GM19467 (cell line): ENCODE measurements at regions not wholly inside any gene's neighbourhood (a gene's known extent, or its start where the extent isn't known, plus 50 kb on each side); places are given as distances from the start of the nearest gene placed in this dataset.
"Not testable (repeated sequence)": the region's sequence is repeated elsewhere in the genome, so short reads cannot be mapped to it uniquely, and the experiment has no call there.

Source experiments
- ATAC-seq: cut with Tn5 transposase; IDR thresholded peaks from one replicate; pipeline ENCODE4 v1.9.1; 2021; ENCODE audit warnings: mild to moderate bottlenecking, moderate library complexity; ENCODE audit not compliant: unreplicated experiment

DNA sequence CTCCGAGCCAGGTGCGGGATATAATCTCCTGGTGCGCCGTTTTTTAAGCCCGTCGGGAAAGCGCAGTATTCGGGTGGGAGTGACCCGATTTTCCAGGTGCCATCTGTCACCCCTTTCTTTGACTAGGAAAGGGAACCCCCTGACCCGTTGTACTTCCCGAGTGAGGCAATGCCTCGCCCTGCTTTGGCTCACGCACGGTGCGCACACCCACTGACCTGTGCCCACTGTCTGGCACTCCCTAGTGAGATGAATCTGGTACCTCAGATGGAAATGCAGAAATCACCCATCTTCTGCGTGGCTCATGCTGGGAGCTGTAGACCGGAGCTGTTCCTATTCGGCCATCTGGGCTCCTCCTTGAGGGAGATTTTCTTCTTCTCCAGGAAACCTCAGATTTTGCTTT lies 1135.1 kb upstream of the DIAPH2 start:
- ATAC-seq, result not testable (repeated sequence)

- no peak for ATAC-seq
Observed at GRCh38 chrX:95585321-95585720, 1099.3 kb upstream of the DIAPH2 start.

- no peak for ATAC-seq
Observed at GRCh38 chrX:95612350-95612749, 1072.3 kb upstream of the DIAPH2 start.

DNA sequence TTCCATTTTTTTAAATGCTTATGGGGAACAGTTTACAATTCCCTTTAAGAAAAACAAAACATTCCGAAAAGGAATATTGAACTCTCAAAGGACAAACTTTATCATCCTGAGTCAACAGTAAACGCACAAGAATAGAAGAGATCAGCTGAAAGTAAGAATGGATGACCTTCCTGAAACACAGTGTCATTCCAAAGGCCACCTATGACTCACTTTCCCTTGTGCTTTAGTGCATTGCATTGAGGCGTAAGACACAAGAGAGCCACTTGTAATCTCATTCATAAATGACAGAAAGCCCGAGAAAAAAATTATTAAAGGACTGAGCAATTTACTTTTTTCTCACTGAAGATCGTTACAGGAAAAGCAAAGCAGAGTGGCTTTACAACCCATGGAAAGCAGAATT lies 1062.4 kb upstream of the DIAPH2 start:
- no peak for ATAC-seq

GRCh38 chrX:95626748-95627147 lies 1057.9 kb upstream of the DIAPH2 start:
- ATAC-seq, result no peak

- ATAC-seq, result no peak
Observed at GRCh38 chrX:95628796-95629195, 1055.8 kb upstream of the DIAPH2 start.

DNA sequence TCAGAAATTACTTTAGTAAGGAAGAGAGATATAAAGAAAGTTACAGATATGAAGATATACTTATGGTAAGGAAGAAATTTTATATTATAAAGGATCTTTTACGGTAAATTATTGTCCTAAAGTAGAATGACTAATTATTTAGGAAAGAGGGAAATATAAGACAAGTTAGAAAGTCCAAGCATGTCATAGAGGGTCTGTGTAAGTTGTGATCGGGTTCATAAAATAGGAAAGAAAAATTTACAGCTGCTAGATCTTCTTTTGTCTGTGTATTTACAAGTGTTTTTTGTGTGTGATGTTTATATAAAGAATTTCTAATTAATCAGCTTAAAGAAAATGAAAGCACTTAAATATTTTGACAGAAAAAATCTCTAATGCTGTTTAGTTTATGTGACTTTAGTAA lies 1054.9 kb upstream of the DIAPH2 start:
- no peak for ATAC-seq

DNA sequence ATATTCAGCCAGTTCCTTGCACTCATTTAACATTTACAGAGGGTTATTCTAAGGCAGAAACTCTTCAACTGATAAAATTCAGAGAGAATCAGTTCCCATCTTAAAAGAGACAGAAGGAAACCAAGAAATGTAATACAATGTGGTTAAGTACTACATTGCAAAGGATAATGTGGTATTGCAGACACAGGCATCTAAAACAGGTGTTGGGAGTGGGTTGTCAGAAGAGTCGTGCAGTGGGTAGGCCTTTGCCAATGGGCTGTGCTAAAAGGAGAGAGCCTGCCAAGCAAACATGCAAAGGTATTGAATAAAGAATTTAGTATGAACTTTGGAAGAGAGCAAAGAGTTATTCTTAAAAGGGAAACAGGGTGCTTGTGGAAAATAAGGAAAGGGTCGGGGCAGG lies 1044.4 kb upstream of the DIAPH2 start:
- ATAC-seq, result no peak

- no peak for ATAC-seq
Observed at GRCh38 chrX:95645738-95646137, 1038.9 kb upstream of the DIAPH2 start.

DNA sequence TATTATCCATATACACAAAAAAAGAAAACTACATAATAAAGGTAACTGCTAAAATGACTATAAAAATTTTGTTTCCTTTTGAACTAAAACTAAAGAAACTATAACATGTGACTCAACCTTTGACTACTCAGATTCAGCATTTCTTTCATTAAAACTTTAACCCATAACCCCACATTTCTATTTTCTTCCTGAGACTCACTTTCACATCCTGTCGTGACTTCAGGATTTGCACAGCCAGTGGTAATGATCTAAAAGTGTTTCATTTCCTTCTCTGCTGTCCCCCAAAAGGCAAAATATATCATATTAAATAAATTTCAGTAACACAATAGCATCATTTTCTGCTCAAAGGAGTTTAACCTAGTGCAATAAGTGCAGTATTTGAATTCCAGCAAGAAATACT lies 1022.4 kb upstream of the DIAPH2 start:
- no peak for ATAC-seq

- no peak for ATAC-seq
Observed at GRCh38 chrX:95666056-95666455, 1018.6 kb upstream of the DIAPH2 start.

GRCh38 chrX:95675011-95675410 lies 1009.6 kb upstream of the DIAPH2 start:
- ATAC-seq, result no peak

- ATAC-seq, result no peak
Observed at GRCh38 chrX:95675794-95676193, 1008.8 kb upstream of the DIAPH2 start.

DNA sequence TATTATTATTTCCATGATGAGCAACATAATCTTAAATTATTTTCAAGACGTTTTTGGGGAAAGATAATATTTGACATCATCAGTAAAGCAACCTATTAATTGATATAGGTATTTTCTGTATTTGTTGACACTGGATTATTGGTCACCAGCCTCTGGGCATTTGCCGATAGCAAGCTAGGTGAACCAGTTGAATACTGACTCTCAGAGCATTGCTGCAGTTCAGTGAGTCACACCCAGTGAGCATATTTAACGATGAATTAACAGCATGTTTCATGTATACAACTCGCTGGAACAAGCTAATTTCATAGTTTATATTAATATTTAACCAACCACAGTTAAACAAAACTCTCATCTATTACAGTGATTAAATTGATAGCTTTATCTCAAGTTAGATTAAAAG lies 1006.0 kb upstream of the DIAPH2 start:
- ATAC-seq, result no peak

DNA sequence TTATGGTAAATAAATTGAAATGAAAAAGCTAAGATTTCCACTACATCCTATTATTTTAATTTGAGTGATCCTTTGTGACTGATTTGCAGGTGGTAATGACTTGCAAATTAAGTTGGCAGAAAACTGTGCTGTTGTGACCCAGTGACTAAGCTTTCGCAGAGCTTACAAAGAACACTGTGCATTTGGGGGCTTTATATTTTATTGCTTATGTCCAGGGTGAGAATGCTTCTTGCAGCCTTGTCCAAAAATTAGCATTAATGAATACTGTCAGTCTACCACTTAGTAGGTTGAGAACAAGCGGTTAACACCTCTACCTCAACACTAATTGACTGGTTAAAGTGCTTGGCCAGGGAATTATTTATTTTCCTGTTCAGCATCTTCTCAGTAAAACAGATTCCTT lies 991.3 kb upstream of the DIAPH2 start:
- ATAC-seq, result no peak

DNA sequence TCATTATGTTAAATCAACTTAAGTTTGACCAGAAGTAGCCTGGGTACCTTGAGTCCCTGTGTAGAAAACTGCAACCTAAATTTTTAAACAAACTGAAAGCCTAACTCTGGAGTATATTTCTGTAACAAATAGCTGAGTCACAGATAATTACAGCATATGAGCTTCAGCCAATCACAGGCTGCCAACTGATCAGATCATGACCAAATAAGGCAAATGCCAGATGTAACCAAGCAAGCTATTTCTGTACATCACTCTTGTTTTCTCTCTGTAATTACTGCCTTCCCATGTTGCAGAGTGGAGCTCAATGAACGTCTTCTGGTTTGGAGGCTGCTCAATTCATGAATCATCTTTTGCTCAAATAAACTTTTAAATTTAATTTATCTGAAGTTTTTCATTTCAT lies 980.9 kb upstream of the DIAPH2 start:
- ATAC-seq, result no peak

- ATAC-seq, result no peak
Observed at GRCh38 chrX:95716841-95717240, 967.8 kb upstream of the DIAPH2 start.

DNA sequence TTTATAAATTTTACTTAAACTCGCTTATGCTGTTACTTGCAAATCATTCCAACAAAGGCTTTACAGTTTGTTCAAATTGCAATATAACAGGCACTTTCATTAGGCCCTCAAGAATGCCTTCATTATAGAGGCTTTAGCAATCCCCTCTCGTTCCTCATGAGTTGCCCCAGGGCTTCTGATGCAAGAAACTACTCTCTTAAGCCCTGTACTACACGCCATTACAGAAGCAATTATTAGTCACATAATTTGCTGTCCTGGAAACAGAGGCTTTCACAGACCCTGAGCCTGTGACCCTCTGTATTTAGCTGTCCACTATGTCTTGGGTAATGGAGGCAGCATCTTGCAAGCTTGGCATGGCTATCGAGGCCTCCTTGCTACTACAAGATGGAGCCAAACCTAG lies 965.9 kb upstream of the DIAPH2 start:
- ATAC-seq, result no peak

GRCh38 chrX:95721011-95721410 lies 963.6 kb upstream of the DIAPH2 start:
- no peak for ATAC-seq

GRCh38 chrX:95728446-95728845 lies 956.2 kb upstream of the DIAPH2 start:
- ATAC-seq, result no peak

- ATAC-seq, result no peak
Observed at GRCh38 chrX:95729401-95729800, 955.2 kb upstream of the DIAPH2 start.

GRCh38 chrX:95733426-95733825 lies 951.2 kb upstream of the DIAPH2 start:
- ATAC-seq, result no peak

GRCh38 chrX:95754411-95754810 lies 930.2 kb upstream of the DIAPH2 start:
- no peak for ATAC-seq

DNA sequence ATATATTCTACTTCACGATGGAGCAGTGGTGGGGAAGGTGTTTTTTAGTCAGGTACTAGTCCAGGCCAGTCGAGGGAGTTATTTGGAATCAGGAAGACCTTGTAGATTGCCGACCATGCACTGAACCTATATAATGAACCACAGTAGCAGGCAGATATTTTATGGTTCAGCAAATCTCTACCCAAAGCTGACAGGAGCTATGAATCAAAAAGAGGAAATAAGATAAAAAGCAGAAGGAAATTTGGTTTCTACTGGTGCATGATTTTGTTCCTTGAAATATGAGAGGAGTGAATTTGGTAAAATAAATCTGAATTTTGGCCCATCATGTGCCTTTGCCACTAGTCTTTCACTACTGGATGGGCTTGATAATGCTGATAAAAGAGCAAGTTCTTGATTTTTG lies 924.3 kb upstream of the DIAPH2 start:
- ATAC-seq, result no peak
